Stimulated activated naive CD8-positive, alpha-beta T cell treated with anti-CD3 and anti-CD28 coated beads, Interleukin-15, amount 100 ng/mL, for 72 hours (primary cell): ENCODE measurements at regions not wholly inside any gene's neighbourhood (a gene's known extent, or its start where the extent isn't known, plus 50 kb on each side); places are given as distances from the start of the nearest gene placed in this dataset.
"Not testable (repeated sequence)": the region's sequence is repeated elsewhere in the genome, so short reads cannot be mapped to it uniquely, and the experiment has no call there.

ENCODE experiments used
- ATAC-seq: fragments of 150-1000 bp; cut with Tn5 transposase; 2 replicates; pipeline ENCODE4 v1.10.0; 2021; ENCODE audit warnings: mild to moderate bottlenecking, moderate library complexity
- DNase-seq, 2 donors: peaks; one replicate each; pipeline ENCODE4 v3.0.0; 2021 to 2022
- H3K27ac Mint-ChIP-seq, 2 donors: one replicate each; pipeline ENCODE4 v1.8.0; 2022; ENCODE audit warnings: mild to moderate bottlenecking in 2 of 2, mixed read lengths in 2 of 2, moderate library complexity in 2 of 2
- H3K27me3 Mint-ChIP-seq: one replicate; pipeline ENCODE4 v1.8.0; 2022; ENCODE audit warnings: mixed read lengths
- H3K4me1 Mint-ChIP-seq: one replicate; pipeline ENCODE4 v1.8.0; 2022; ENCODE audit warnings: mild to moderate bottlenecking, mixed read lengths
- H3K4me3 Mint-ChIP-seq, 2 donors: one replicate each; pipeline ENCODE4 v1.8.0; 2022; ENCODE audit warnings: mild to moderate bottlenecking in 2 of 2, mixed read lengths in 2 of 2, moderate library complexity in 1 of 2
- H3K9me3 Mint-ChIP-seq, 2 donors: one replicate each; pipeline ENCODE4 v1.8.0; 2022; ENCODE audit warnings: mixed read lengths in 2 of 2

- Mint-ChIP-seq H3K27ac (no peak overlapping the region), H3K4me3 (no peak overlapping the region), H3K9me3 (no peaks in the 10 kb centered on the region)
Observed at GRCh38 chr7:106589198-106589879, 71.6 kb downstream of the CCDC71L start.

GRCh38 chr7:106588422-106589197, 72.3 kb downstream of the CCDC71L start:
- Mint-ChIP-seq H3K9me3 (peaks cover 3 to 6% of the 10 kb centered on the region in 2 donors), H3K4me1 (no peaks in the 10 kb centered on the region), H3K4me3 (no peak overlapping the region), H3K27me3 (peaks cover 41% of the 10 kb centered on the region), H3K27ac (no peak overlapping the region)
- ATAC-seq (no peak), DNase-seq (no peak)

More at GRCh38 chr7:106589198-106589879, 71.6 kb downstream of the CCDC71L start:
- Mint-ChIP-seq H3K27me3 (peaks cover 41% of the 10 kb centered on the region), H3K4me1 (no peaks in the 10 kb centered on the region)
- no peak for ATAC-seq
- DNase-seq, result no peak

- H3K4me1 Mint-ChIP-seq, result no peaks in the 10 kb centered on the region
- H3K27ac Mint-ChIP-seq, result no peak overlapping the region
- ATAC-seq (no peak), DNase-seq (no peak)
- no peak overlapping the region for H3K4me3 Mint-ChIP-seq
- peaks cover 9 to 14% of the 10 kb centered on the region in 2 donors for H3K9me3 Mint-ChIP-seq
- peaks cover 24% of the 10 kb centered on the region for H3K27me3 Mint-ChIP-seq
Observed at GRCh38 chr7:106584914-106585759, 75.8 kb downstream of the CCDC71L start.

DNA sequence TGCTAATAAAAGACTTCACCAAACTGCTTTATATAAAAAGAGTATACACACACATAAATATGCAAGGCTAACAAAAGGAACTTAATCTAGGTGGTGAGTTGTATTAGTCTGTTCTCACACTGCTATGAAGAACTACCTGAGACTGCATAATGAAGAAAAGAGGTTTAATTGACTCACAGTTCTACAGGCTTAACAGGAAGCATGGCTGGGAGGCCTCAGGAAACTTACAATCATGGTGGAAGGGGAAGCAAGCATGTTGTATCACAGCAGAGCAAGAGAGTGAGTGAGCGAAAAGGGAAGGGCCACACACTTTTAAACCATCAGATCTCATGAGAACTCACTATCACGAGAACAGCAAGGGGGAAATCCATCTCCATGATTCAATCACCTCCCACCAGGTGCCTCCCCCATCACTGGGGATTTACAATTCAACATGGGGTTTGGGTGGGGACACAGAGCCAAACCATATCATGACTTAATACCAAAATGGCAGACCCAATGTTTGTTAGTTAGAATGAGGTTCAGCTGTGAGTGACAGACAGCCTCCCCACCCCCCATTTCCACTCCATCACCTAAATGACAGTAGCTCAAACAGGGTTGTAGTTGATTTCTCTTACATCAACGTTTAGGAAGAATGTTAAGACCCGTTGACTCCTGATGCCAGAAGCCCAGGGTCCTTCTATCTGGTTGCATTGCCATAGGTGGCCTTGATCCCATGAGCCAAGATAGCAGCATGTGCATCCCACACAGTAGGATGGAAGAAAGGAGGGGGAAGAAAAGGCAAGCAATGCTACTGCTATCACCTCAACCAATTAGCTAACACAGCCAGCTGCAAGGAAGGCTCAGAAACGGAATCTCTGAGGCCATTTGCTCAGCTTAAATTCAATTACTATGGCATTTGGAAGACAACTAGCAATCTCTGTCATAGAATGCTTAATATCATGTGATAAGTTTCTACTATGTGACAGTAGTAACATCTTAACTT, 77.0 kb downstream of the CCDC71L start:
- ATAC-seq, result no peak
- Mint-ChIP-seq H3K9me3 (peaks cover 9 to 14% of the 10 kb centered on the region in 2 donors), H3K27ac (no peak overlapping the region), H3K4me3 (no peak overlapping the region), H3K4me1 (no peaks in the 10 kb centered on the region), H3K27me3 (peaks cover 21% of the 10 kb centered on the region)
- no peak for DNase-seq

DNA sequence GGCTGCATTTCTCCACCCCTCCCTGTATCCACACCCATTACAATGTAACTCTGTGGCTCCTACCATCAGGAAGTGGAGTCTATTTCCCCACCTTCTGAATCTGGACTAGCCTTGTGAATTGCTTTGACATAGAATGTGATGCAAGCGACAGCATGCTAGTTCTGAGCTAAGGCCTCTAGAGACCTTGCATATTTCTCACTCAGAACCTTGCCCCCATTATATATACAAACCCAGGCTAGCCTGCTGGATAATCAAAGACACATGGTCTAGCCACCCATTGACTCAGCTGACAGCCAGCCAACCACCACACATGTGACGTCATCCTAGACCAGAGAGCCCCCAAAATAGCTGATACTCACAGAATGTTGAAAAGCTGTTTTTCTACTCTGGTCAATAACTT, 77.9 kb downstream of the CCDC71L start:
- Mint-ChIP-seq H3K4me1 (no peaks in the 10 kb centered on the region), H3K4me3 (no peak overlapping the region), H3K9me3 (peaks cover 9 to 14% of the 10 kb centered on the region in 2 donors), H3K27ac (no peak overlapping the region), H3K27me3 (peaks cover 18% of the 10 kb centered on the region)
- ATAC-seq (no peak), DNase-seq (no peak)

DNA sequence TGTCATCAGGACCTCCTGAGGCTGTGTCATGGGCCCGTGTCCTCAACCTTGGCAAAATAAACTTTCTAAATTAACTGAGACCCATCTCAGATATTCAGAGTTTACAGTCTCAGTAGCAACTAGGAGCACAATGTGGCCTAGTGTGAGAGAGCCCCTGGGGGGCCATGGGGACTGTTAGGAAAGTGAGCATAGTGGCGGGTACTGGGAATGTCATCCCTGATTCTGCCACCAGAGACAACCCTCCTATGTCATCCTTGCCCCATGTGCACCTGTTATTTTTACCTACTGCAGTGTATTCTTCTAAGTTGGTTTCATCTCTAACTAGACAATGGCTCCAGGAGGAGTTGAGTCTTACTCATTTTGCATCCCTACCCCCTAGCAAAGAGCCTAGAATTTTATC, 78.6 kb downstream of the CCDC71L start:
- DNase-seq (no peak), ATAC-seq (no peak)
- no peaks in the 10 kb centered on the region for H3K4me1 Mint-ChIP-seq
- H3K4me3 Mint-ChIP-seq, result no peak overlapping the region
- H3K9me3 Mint-ChIP-seq, result peaks cover 9 to 14% of the 10 kb centered on the region in 2 donors
- H3K27ac Mint-ChIP-seq, result no peak overlapping the region
- peaks cover 13% of the 10 kb centered on the region for H3K27me3 Mint-ChIP-seq

DNA sequence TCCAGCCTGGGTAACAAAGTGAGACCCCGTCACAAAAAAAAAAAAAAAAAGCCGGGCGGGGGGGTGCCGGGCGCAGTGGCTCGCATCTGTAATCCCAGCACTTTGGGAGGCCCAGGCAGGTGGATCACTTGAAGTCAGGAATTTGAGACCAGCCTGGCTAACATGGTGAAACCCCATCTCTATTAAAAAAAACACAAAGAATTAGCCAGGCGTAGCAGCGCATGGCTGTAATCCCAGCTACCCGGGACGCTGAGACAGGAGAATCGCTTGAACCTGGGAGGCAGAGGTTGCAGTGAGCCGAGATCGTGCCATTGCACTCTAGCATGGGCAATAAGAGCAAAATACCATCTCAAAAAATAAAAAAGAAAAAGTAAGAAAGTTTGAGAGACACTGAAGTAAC, 81.9 kb downstream of the CCDC71L start:
- not testable (repeated sequence) for H3K27me3 Mint-ChIP-seq, H3K4me1 Mint-ChIP-seq, H3K4me3 Mint-ChIP-seq, H3K27ac Mint-ChIP-seq, ATAC-seq, DNase-seq
- peaks cover 9 to 13% of the 10 kb centered on the region in 2 donors for H3K9me3 Mint-ChIP-seq

- Mint-ChIP-seq H3K27ac (no peak overlapping the region), H3K27me3 (peaks cover 9% of the 10 kb centered on the region)
Observed at GRCh38 chr7:106575138-106575823, 85.7 kb downstream of the CCDC71L start.

GRCh38 chr7:106573738-106574137, 87.2 kb downstream of the CCDC71L start:
- Mint-ChIP-seq H3K27ac (no peak overlapping the region), H3K9me3 (peaks cover 5 to 6% of the 10 kb centered on the region in 2 donors), H3K4me1 (peaks cover 15% of the 10 kb centered on the region), H3K27me3 (peaks cover 9% of the 10 kb centered on the region), H3K4me3 (no peak overlapping the region)
- ATAC-seq, result no peak
- no peak for DNase-seq

More at GRCh38 chr7:106575138-106575823, 85.7 kb downstream of the CCDC71L start:
- Mint-ChIP-seq H3K4me1 (peaks cover 5% of the 10 kb centered on the region), H3K9me3 (no peaks in the 10 kb centered on the region), H3K4me3 (no peak overlapping the region)
- no peak for ATAC-seq
- no peak for DNase-seq

DNA sequence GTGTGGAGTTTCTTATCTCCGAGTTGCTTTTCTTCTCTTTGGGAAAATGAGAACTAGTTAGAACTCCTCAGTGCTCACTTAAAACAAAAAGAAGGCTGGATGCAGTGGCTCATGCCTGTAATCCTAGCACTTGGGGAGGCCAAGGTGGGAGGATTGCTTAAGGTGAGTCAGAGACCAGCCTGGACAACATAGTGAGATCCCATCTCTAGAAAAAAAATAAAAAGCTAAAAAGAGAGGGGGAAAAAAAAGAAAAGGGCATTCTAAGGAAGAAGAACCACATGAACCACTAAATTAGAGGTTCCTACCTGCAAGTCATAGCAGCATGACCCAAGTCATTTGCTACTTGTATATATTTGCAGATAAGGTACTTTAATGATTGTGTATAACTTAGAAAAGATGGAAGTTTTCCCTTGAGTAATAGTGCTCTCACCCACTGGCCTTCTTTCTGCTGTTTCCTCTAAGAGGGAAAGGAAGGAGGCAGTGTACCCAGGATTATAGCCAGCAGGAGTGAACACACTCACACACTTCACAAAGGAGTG, 87.8 kb downstream of the CCDC71L start:
- no peak overlapping the region for H3K27ac Mint-ChIP-seq
- ATAC-seq, result no peak
- peaks cover 9% of the 10 kb centered on the region for H3K27me3 Mint-ChIP-seq
- peaks cover 20% of the 10 kb centered on the region for H3K4me1 Mint-ChIP-seq
- H3K9me3 Mint-ChIP-seq, result peaks cover 5 to 6% of the 10 kb centered on the region in 2 donors
- no peak for DNase-seq
- H3K4me3 Mint-ChIP-seq, result no peak overlapping the region

GRCh38 chr7:106572394-106573124, 88.4 kb downstream of the CCDC71L start:
- H3K4me3 Mint-ChIP-seq, result no peak overlapping the region
- peaks cover 13% of the 10 kb centered on the region for H3K27me3 Mint-ChIP-seq
- H3K4me1 Mint-ChIP-seq, result peaks cover 20% of the 10 kb centered on the region
- peaks cover 6 to 9% of the 10 kb centered on the region in 2 donors for H3K9me3 Mint-ChIP-seq
- no peak overlapping the region for H3K27ac Mint-ChIP-seq
- DNase-seq, result no peak
- ATAC-seq, result no peak

DNA sequence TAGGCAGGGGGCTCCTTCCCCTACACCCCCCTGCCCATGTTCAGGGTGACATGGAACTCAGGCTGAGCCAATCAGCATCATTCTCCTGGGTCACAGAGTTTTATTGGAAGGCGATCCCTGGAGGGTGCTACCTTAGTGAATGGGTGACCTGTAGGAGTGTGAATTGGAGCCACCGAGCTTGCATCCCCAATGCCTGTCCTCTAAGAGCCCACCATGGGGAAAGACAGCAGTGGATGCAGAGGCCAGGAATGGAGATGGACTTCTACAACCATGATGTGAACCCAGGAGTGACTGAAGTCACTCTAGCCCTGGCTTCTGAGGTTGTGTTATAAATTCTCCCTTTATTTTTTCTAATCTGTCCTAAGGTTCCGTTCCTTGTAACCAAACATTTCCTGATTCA, 89.4 kb downstream of the CCDC71L start:
- peaks cover 6 to 12% of the 10 kb centered on the region in 2 donors for H3K9me3 Mint-ChIP-seq
- H3K27ac Mint-ChIP-seq, result no peak overlapping the region
- peaks cover 20% of the 10 kb centered on the region for H3K4me1 Mint-ChIP-seq
- peaks cover 16% of the 10 kb centered on the region for H3K27me3 Mint-ChIP-seq
- ATAC-seq (no peak), DNase-seq (no peak)
- H3K4me3 Mint-ChIP-seq, result no peak overlapping the region

GRCh38 chr7:106570948-106571418, 90.0 kb downstream of the CCDC71L start:
- no peak overlapping the region for H3K4me3 Mint-ChIP-seq
- peaks cover 16% of the 10 kb centered on the region for H3K27me3 Mint-ChIP-seq
- peaks cover 20% of the 10 kb centered on the region for H3K4me1 Mint-ChIP-seq
- peaks cover 6 to 12% of the 10 kb centered on the region in 2 donors for H3K9me3 Mint-ChIP-seq
- DNase-seq (no peak), ATAC-seq (no peak)
- H3K27ac Mint-ChIP-seq, result peak overlapping the region in 1 of 2 donors; percentile 92
